ENCODE measurements at regions not wholly inside any gene's neighbourhood (a gene's known extent, or its start where the extent isn't known, plus 50 kb on each side); places are given as distances from the start of the nearest gene placed in this dataset.

GRCh38 chr4:127052742-127053141 is 580.0 kb upstream of the INTU start:
- TF ChIP-seq CTCF (IDR thresholded peaks at IDR 0.05 in 8 of 11, conservative IDR thresholded peaks at IDR 0.05 in 3 of 11) (no peak), POLR2A (IDR thresholded peaks at IDR 0.05) (no peak)

Data from spleen (tissue), 7 donors.